CD4-positive, alpha-beta T cell (primary cell): ENCODE measurements at regions not wholly inside any gene's neighbourhood (a gene's known extent, or its start where the extent isn't known, plus 50 kb on each side); places are given as distances from the start of the nearest gene placed in this dataset.

Experiments
- ATAC-seq: fragments of 200-7000 bp; cut with Tn5 transposase; one replicate; pipeline ENCODE4 v1.10.0; 2022; ENCODE audit warnings: mild to moderate bottlenecking; ENCODE audit not compliant: poor library complexity
- CTCF ChIA-PET: fragments of 350-600 bp; sonication (Branson Sonifier 250); formaldehyde crosslinking; loops from one replicate; lab custom pipeline; 2021; ENCODE audit warnings: antibody characterized with exemption, inconsistent platforms; lab: Charles Lee
- POLR2A ChIA-PET: fragments of 350-600 bp; sonication (Branson Sonifier 250); formaldehyde crosslinking; loops from one replicate; lab custom pipeline; 2021; ENCODE audit warnings: antibody characterized with exemption, inconsistent platforms; lab: Charles Lee
- DNase-seq, 14 experiments: peaks; one replicate each; pipeline ENCODE4 v3.0.0-alpha.2; 2013 to 2020; ENCODE audit warnings: mixed read lengths in 2 of 14
- H3K27ac ChIP-seq, 2 donors: one replicate each; pipeline versions ENCODE4 v1.5.1 to v1.7.0; 2013; ENCODE audit warnings: low read length in 2 of 2, low read depth in 1 of 2, mild to moderate bottlenecking in 1 of 2
- H3K27me3 ChIP-seq, 2 experiments: 1 replicate in 1 of 2; 2 replicates in 1 of 2; pipeline versions ENCODE4 v1.6.1 to v1.7.0; 2013; ENCODE audit warnings: low read length in 2 of 2, control low read depth in 1 of 2, mild to moderate bottlenecking in 1 of 2, moderate library complexity in 1 of 2; ENCODE audit not compliant: insufficient read depth in 2 of 2, control insufficient read depth in 1 of 2
- H3K36me3 ChIP-seq: one replicate; pipeline ENCODE4 v1.6.1; 2013; ENCODE audit warnings: low read length, control low read depth; ENCODE audit not compliant: insufficient read depth
- H3K4me1 ChIP-seq: one replicate; pipeline ENCODE4 v1.6.1; 2013; ENCODE audit warnings: low read length, control low read depth; ENCODE audit not compliant: insufficient read depth
- H3K4me3 ChIP-seq: one replicate; pipeline ENCODE4 v1.5.1; 2013; ENCODE audit warnings: mild to moderate bottlenecking, low read length, moderate library complexity
- H3K9me3 ChIP-seq, 2 experiments: 1 replicate in 1 of 2; 2 replicates in 1 of 2; pipeline versions ENCODE4 v1.6.1 to v1.7.0; 2013; ENCODE audit warnings: low read length in 2 of 2, mild to moderate bottlenecking in 2 of 2, control low read depth in 1 of 2, moderate library complexity in 1 of 2; ENCODE audit not compliant: control insufficient read depth in 1 of 2, insufficient read depth in 1 of 2
- H3K27ac Mint-ChIP-seq: one replicate; pipeline ENCODE4 v1.8.0; 2020; ENCODE audit warnings: mixed read lengths
- H3K27me3 Mint-ChIP-seq: one replicate; pipeline ENCODE4 v1.8.0; 2021; ENCODE audit warnings: mixed read lengths
- H3K36me3 Mint-ChIP-seq: one replicate; pipeline ENCODE4 v1.8.0; 2021; ENCODE audit warnings: low read depth, mixed read lengths
- H3K4me1 Mint-ChIP-seq: one replicate; pipeline ENCODE4 v1.8.0; 2021; ENCODE audit warnings: low read depth, mixed read lengths
- H3K4me3 Mint-ChIP-seq: one replicate; pipeline ENCODE4 v1.8.0; 2020; ENCODE audit warnings: mild to moderate bottlenecking, mixed read lengths
- H3K9me3 Mint-ChIP-seq: one replicate; pipeline ENCODE4 v1.8.0; 2020; ENCODE audit warnings: mixed read lengths
- CTCF ChIP-seq: fragments of 200-600 bp; IDR thresholded peaks from one replicate; pipeline ENCODE4 v1.8.0; 2022; ENCODE audit warnings: antibody characterized with exemption, mild to moderate bottlenecking
- intact Hi-C, 2 experiments: fragments of 100-400 bp; cut with DNase I in 1 of 2; cut with micrococcal nuclease in 1 of 2; formaldehyde crosslinking; loops; one replicate each; pipeline versions ENCODE4 v1.15.1 to v1.9.0; 2023 to 2025; cut with DNase I, micrococcal nuclease

DNA sequence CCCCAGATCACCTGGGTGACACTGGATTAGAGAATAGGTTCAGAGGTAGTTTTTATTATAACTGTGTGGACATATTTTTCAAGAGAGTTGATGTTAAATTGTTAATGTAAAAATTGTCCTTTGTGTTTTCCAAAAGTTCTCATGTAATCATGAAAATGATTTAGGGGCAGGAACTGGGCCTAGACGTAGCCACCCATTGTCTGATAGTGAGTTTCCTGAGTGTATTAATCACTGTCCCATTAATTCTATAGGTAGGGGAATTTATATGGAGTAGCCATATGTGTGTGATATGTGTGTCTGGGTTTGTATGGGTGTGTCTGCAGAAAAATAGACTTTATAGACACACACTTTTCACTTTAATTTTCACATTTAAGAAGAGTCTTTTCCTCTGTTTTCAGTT, 144.6 kb upstream of the RAI14 start:
- DNase-seq (no peak), ATAC-seq (no peak)
- no peaks in the 10 kb centered on the region for H3K4me1 ChIP-seq
- intact Hi-C loops = no loop called here
- no peaks in the 10 kb centered on the region for H3K9me3 Mint-ChIP-seq
- ChIA-PET CTCF (no interaction called here), POLR2A (no interaction called here)
- no peaks in the 10 kb centered on the region for H3K36me3 ChIP-seq
- no peaks in the 10 kb centered on the region for H3K4me1 Mint-ChIP-seq
- H3K9me3 ChIP-seq = no peaks in the 10 kb centered on the region
- H3K27ac Mint-ChIP-seq = no peak overlapping the region
- H3K4me3 ChIP-seq = no peak overlapping the region
- H3K4me3 Mint-ChIP-seq = no peak overlapping the region
- peaks cover 3 to 7% of the 10 kb centered on the region in 2 experiments for H3K27me3 ChIP-seq
- H3K27me3 Mint-ChIP-seq = peaks cover 28% of the 10 kb centered on the region
- H3K27ac ChIP-seq = no peak overlapping the region
- no peaks in the 10 kb centered on the region for H3K36me3 Mint-ChIP-seq
- TF ChIP-seq CTCF = no peak

GRCh38 chr5:34511915-34512314, 144.2 kb upstream of the RAI14 start:
- H3K9me3 Mint-ChIP-seq = no peaks in the 10 kb centered on the region
- Histone ChIP-seq H3K27me3 (peaks cover 3 to 7% of the 10 kb centered on the region in 2 experiments), H3K4me1 (no peaks in the 10 kb centered on the region), H3K27ac (no peak overlapping the region), H3K36me3 (no peaks in the 10 kb centered on the region), H3K9me3 (no peaks in the 10 kb centered on the region), H3K4me3 (no peak overlapping the region)
- no peak overlapping the region for H3K4me3 Mint-ChIP-seq
- ChIA-PET POLR2A (no interaction called here), CTCF (no interaction called here)
- no peaks in the 10 kb centered on the region for H3K36me3 Mint-ChIP-seq
- no peaks in the 10 kb centered on the region for H3K4me1 Mint-ChIP-seq
- intact Hi-C loops = no loop called here
- no peak overlapping the region for H3K27ac Mint-ChIP-seq
- no peak for TF ChIP-seq CTCF
- DNase-seq = no peak
- ATAC-seq = no peak
- H3K27me3 Mint-ChIP-seq = peaks cover 32% of the 10 kb centered on the region

DNA sequence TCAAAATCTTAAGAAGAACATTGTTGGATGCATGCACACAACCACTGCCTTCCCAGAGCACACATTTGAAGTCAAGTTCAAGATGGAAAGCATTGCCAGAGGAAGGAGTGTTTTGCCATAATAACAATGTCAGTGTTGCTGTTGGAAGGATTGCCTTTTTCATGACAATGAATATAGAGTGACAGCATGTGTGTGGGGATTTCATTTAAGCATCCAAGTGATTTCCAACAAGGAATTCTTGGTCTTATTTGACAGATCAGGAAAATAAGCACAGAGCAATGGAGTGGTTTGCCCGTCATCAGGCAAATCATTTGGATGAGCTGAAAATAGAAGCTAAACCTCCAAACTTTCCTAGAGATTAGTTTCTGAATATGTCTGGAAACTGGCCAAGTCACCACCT, 140.0 kb upstream of the RAI14 start:
- Histone ChIP-seq H3K27ac (no peak overlapping the region), H3K4me3 (no peak overlapping the region), H3K9me3 (no peaks in the 10 kb centered on the region), H3K27me3 (peaks cover 2 to 7% of the 10 kb centered on the region in 2 experiments), H3K4me1 (no peaks in the 10 kb centered on the region), H3K36me3 (no peaks in the 10 kb centered on the region)
- Mint-ChIP-seq H3K4me1 (no peaks in the 10 kb centered on the region), H3K27ac (no peak overlapping the region), H3K36me3 (no peaks in the 10 kb centered on the region), H3K27me3 (peaks cover 24% of the 10 kb centered on the region), H3K4me3 (no peak overlapping the region), H3K9me3 (no peaks in the 10 kb centered on the region)
- TF ChIP-seq CTCF = no peak
- no peak for ATAC-seq
- intact Hi-C loops = no loop called here
- ChIA-PET POLR2A (no interaction called here), CTCF (no interaction called here)
- DNase-seq = no peak
